NCI-H1105 (cell line): ENCODE measurements at regions not wholly inside any gene's neighbourhood (a gene's known extent, or its start where the extent isn't known, plus 50 kb on each side); places are given as distances from the start of the nearest gene placed in this dataset.

Experiments
- DNase-seq: peaks from one replicate; lab custom pipeline; 2025; lab: John Stamatoyannopoulos, UW

DNA sequence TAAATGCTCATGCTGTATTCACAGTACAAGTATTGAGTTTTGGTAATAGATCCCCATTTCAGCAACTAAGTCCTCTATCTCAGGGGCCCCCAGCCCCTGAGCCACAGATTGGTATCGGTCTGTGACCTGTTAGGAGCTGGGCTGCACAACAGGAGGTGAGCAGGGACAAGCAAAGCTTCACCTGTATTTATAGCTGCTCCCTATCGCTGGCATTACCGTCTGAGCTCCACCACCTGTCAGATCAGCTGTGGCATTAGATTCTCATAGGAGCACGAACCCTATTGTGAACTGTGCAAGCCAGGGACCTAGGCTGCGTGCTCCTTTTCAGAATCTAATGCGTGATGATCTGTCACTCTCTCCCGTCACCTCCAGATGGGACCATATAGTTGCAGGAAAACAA, 262.8 kb upstream of the UBE2E2 start:
- DNase-seq: no peak

DNA sequence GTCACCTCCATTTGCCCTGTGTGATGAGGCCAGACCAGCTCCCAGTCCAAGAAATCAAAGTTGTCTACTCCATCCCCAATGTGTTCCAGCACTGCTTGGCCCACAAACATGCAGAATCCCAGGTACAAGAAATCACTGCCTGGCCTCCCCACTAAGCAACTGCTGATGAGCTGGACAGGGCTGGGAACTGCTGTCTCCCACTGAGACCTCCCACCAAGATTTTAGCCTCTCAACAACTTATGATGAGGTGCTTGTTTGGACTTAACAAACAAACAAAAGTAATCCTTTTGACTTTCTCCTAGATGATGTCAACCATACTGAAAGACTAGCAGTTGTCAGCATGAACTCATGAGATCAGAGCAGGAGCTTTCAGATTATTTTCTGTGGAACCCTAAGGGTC, 260.1 kb upstream of the UBE2E2 start:
- no peak for DNase-seq

GRCh38 chr3:22947851-22948250, 255.3 kb upstream of the UBE2E2 start:
- no peak for DNase-seq

DNA sequence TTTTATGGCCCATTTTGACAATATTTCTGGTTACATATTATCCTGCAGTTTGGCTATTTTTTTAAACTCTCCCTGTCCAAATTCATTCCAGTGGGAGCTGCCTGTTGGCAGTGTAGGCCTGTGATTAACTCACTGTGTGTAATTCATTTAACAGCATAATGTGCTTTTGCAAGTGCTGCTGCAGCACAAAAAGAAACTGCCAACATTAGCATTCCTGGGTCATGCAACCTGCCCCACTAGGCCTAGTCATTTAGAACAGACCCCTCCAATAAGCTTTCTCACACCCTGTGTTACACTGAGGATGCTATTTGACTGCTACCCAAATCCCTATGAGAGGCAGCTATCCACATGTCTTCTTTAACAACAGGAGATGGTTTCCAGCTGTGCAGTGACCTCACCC, 251.2 kb upstream of the UBE2E2 start:
- DNase-seq: peak; percentile 6

DNA sequence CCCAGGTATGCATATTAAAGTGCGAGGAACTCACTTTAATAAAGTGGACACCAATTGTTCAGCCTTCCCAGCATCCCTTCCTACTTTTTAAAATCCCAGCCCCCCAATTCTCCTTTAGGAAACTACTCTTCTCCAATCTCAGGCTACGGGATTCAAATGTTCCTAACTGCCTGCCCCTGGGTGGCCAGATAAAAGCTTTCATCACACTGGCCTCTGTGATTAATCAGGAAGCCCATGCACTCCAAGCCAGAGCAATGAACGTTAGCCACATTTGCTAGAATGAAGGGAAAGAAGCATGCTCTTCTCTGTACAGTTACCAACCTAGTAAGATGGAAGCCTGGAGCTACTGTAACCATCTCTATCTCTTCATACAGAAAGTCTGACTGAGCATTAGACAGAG, 250.3 kb upstream of the UBE2E2 start:
- DNase-seq: no peak

- no peak for DNase-seq
Measured at GRCh38 chr3:22959593-22959992, 243.5 kb upstream of the UBE2E2 start.

DNA sequence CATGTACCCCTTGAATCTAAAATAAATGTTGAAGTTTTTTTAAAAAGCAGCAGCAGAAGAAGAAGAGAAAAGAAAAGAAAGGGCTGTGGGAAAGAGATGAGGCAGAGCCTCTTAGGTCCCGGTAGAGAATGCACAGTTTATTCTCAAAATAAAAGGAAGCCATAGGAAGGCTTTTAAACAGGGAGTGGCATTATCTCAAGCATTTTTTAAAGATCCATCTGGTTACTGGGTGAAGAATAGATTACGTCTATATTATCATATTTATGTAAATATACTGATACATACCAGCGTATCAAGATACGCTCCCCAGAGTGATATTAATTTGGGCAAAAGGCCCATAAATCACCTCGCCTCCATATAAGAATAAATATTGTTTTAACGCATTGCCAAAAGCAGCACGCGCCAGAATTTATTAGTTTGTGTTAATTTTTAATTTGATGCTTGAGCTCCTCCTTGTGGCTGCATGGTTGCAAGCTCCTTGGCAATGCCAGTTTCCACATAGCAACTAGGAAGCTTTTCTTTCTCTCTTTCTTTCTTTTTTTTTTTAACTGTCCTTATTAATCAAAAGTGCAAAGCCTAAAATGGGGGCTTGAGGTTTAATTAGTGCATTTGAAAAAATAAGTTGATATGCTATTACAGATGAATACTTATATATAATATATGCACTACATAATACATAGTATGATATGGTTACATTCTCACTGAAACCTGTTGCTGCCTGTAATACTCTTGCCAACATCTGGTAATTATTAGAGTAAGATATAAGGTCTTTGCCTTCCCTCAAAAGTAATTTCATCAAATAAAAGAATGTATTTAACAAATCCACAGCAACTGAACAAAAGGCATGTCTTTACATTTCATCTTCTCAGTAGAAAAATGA, 242.8 kb upstream of the UBE2E2 start:
- peak; percentile 24 for DNase-seq

DNA sequence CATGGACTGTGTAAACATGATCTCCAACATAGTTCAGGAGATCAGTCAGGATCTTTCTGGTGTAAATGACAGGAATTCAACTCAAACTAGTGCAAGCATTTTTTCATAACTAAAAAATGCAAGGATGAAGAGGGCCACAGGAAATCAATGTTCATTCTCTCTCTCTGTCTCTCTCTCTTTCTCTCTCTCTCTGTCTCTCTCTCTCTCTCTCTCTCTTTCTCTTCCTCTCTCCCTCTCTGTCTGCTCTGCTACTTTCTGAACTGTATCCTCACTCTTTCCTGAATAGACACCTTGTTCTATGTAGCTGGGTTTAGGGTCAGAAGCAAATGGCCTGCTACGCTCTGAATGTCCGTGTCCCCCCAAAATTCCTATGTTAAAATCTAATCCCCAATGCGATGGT, 240.9 kb upstream of the UBE2E2 start:
- DNase-seq: no peak

GRCh38 chr3:22966349-22966748, 236.8 kb upstream of the UBE2E2 start:
- no peak for DNase-seq

GRCh38 chr3:22969276-22969675, 233.9 kb upstream of the UBE2E2 start:
- DNase-seq: no peak

GRCh38 chr3:22971497-22971896, 231.6 kb upstream of the UBE2E2 start:
- no peak for DNase-seq

DNA sequence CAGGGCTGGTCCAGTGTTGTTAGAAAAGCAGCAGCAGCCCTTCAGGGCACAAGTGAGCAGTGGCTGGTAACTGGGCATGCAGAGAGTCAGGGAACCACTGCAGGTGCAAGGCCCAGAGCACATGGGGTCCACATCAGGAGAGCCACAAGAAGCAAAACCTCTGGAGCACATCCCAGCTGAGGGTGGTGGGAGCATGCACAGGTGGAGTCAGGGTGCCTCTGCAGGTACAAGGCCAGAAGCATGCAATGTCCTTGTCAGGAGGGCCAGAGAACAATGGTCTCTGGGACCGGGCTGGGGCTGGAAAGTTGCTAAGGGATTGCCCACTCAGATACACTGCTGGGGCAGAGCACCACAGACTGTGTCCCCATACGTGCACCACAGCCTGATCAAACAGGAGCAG, 226.1 kb upstream of the UBE2E2 start:
- no peak for DNase-seq

DNA sequence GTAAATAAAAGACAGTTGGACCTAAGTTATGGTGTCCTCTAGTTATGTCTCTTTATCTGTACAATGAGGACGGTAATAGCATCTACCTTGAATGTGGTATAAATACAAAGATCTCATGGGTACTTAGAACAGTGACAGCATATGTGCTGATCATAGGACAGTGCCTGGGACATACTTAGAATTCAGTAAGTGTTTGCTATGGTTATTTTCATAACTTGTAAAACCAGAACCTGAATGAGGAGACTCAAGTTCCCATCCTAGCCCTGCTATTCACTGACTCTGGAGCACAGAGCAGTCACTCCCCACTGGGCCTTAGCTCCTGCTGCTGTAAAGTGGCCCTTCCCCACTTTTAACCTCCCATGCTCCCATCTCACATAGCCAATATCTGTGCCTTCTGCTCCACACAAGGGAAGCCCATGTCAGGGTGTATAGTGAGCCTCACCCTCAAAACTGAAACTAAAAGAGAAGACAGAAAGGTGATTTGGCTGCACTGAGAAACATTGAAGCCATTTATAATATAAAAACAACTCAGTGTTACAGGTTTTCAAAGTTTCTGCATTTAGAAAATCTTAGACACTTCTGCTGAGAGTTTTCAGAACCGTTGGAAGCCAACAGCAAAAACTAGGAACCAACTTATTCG, 225.4 kb upstream of the UBE2E2 start:
- no peak for DNase-seq

DNA sequence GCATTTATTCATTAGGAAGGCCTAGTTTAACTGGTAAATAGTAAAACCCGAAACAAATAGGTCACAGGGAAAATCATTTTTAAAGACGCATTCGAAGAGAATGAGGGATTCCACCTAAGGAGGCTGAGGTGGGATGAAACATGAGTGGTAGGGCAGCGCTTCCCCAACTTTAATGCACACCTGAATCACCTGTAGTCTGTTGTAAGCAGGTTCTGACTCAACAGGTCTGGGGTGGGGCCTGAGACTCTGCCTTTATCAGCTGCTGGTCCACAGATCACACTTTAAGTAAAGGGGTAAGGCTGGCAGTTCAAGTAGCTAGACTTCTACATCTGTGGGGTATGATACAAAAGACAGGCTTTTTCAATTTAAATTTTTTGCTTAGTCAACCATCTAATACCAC, 223.5 kb upstream of the UBE2E2 start:
- no peak for DNase-seq

- no peak for DNase-seq
Measured at GRCh38 chr3:22980346-22980745, 222.8 kb upstream of the UBE2E2 start.

- no peak for DNase-seq
Measured at GRCh38 chr3:22981166-22981565, 222.0 kb upstream of the UBE2E2 start.

GRCh38 chr3:22981861-22982260, 221.3 kb upstream of the UBE2E2 start:
- DNase-seq: no peak

DNA sequence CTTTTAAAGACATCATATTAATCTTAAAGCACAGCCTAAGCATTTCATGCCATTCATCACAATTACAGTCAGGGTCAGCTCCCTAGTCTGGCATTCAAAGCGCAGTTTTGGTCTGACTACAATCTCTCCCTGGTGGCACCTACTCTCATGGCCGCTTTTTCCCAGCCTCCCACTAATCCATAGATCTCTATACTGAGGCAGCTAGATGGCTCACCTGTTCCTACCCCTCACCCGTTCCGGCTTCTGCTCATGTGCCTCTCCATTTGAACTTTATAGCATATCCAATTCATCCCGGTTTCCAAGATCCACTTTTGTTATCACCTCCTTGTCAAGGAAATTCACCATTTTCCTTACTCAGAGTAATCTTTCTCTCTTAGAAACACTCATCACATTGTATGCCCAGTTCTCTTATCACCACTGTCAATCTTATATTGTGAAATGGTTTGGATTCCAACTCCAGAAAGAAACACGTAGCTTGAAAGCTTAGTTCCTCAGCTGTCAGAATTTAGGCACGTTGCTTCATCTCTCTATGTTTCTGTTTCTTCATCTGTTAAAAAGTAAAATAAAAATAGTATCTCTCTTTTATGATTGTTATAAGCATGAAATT, 220.0 kb upstream of the UBE2E2 start:
- no peak for DNase-seq

- no peak for DNase-seq
Measured at GRCh38 chr3:22986958-22987357, 216.2 kb upstream of the UBE2E2 start.

DNA sequence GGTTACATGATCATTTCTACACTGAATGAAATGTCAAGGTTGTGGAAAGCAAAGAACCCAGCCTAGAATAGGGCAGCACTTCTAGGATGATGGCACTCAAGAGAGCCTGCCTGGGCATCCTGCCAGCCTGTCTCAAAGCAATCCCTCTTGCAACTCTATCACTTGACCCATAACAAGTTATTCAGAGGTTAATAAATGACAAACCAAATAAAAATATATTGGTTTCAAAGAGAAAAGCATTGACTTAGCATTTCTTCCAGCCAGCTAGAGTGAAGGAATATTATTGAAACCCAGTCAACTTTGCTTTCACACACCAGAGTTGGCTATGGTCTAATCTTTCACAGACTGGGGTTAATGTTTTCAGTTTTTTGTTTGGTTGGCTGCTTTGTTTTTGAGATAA, 214.6 kb upstream of the UBE2E2 start:
- DNase-seq: peak; percentile 28

DNA sequence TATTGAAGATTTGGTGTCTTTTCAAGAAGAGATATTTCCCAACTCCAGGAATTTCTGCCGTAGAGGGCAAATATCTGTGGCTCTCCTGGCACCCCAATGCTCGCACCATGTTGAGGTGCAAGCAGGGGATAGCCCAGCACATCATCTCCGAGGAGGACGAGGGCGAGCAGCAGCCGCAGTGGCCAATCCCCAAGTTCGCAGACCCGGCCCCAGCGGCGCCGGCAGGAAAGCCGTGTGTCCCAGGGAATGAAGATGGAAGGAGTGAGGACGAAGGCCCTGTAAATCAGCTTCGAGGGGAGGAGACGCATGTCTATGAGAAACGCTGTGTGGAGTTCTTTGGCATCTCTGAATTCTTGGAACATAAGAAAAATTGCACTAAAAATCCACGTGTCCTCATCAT, 213.4 kb upstream of the UBE2E2 start:
- DNase-seq: no peak

- DNase-seq: no peak
Measured at GRCh38 chr3:22990291-22991200, 212.6 kb upstream of the UBE2E2 start.
